Hepatocyte (in vitro differentiated cells): ENCODE measurements at regions not wholly inside any gene's neighbourhood (a gene's known extent, or its start where the extent isn't known, plus 50 kb on each side); places are given as distances from the start of the nearest gene placed in this dataset.

Source experiments
- EZH2 ChIP-seq: fragments of 200-600 bp; sonication (generic); IDR thresholded peaks from 2 replicates; pipeline ENCODE4 v1.6.1; 2016; ENCODE audit warnings: antibody characterized with exemption, mild to moderate bottlenecking, borderline replicate concordance
- EZH2phosphoT487 ChIP-seq: fragments of 200-600 bp; sonication (generic); IDR thresholded peaks from one replicate; pipeline ENCODE4 v1.6.1; 2018; ENCODE audit warnings: antibody characterized with exemption, mild to moderate bottlenecking, low read depth, moderate library complexity; ENCODE audit not compliant: unreplicated experiment, severe bottlenecking
- TF ChIP-seq, protein P1 (sequence below): fragments of 200-600 bp; sonication (generic); IDR thresholded peaks from 2 replicates; pipeline ENCODE4 v1.5.1; 2016; ENCODE audit warnings: antibody characterized with exemption, mild to moderate bottlenecking; ENCODE audit not compliant: poor library complexity

DNA sequence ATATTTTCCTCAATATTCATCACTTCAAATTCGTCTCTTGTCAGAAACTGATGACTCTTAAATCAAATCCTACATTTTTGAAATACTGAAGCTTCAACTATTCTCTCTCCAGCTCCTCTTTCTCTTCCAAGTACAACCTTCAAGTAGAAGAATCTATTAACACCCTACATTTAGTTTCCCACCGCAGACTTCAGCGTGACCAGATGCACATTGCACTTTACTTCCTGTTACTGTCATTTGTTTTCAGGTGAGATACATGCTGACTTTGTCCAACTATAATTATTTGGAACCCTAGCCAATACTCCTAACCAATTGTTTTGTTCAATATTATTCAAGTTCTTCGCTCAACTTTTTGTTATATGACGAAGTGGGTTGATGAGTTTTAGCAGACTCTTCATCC lies 116.0 kb downstream of the MRPL39 start:
- TF ChIP-seq, protein P1, sequence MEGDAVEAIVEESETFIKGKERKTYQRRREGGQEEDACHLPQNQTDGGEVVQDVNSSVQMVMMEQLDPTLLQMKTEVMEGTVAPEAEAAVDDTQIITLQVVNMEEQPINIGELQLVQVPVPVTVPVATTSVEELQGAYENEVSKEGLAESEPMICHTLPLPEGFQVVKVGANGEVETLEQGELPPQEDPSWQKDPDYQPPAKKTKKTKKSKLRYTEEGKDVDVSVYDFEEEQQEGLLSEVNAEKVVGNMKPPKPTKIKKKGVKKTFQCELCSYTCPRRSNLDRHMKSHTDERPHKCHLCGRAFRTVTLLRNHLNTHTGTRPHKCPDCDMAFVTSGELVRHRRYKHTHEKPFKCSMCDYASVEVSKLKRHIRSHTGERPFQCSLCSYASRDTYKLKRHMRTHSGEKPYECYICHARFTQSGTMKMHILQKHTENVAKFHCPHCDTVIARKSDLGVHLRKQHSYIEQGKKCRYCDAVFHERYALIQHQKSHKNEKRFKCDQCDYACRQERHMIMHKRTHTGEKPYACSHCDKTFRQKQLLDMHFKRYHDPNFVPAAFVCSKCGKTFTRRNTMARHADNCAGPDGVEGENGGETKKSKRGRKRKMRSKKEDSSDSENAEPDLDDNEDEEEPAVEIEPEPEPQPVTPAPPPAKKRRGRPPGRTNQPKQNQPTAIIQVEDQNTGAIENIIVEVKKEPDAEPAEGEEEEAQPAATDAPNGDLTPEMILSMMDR = no peak
- TF ChIP-seq EZH2 (no peak), EZH2phosphoT487 (no peak)
